ENCODE measurements at regions not wholly inside any gene's neighbourhood (a gene's known extent, or its start where the extent isn't known, plus 50 kb on each side); places are given as distances from the start of the nearest gene placed in this dataset.

DNA sequence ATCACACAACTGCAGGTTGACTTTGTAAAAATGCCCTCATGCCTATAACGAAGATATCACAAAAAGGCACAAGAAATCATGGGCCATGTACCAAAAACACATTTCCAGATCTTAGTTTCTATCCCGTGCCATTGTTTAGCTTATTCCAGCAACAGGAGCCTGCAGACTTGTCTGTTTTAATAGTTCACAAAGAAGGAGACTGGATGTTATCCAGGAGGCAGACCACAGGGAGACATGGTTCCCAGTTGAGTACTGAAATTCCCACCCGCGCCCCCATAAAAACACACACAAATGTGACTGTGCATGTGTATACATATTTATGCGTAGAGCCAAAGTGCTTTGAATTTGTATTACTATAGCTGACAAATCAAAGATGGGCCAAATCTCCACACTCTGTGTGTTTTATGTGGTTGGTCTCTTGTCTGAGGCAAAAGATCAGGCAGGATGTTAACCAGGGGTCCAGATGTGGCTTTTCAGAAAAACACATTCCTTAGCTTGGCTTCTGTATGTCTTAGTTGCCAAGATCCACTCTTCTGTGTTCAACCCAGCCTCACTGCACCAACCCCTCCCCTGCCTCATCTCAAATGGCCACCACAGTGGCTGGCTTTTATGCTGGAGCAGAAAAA lies 469.2 kb upstream of the DIPK2B start:
- no peak overlapping the region for H3K4me3 ChIP-seq (ENCODE audit: control insufficient read depth, low read depth, low read length)
- DNase-seq (ENCODE audit: low read depth): no peak
- TF ChIP-seq, protein P1, sequence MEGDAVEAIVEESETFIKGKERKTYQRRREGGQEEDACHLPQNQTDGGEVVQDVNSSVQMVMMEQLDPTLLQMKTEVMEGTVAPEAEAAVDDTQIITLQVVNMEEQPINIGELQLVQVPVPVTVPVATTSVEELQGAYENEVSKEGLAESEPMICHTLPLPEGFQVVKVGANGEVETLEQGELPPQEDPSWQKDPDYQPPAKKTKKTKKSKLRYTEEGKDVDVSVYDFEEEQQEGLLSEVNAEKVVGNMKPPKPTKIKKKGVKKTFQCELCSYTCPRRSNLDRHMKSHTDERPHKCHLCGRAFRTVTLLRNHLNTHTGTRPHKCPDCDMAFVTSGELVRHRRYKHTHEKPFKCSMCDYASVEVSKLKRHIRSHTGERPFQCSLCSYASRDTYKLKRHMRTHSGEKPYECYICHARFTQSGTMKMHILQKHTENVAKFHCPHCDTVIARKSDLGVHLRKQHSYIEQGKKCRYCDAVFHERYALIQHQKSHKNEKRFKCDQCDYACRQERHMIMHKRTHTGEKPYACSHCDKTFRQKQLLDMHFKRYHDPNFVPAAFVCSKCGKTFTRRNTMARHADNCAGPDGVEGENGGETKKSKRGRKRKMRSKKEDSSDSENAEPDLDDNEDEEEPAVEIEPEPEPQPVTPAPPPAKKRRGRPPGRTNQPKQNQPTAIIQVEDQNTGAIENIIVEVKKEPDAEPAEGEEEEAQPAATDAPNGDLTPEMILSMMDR (IDR thresholded peaks at IDR 0.05; ENCODE audit: control insufficient read depth, insufficient read depth, low read depth, low read length, missing control alignments): no peak

DNA sequence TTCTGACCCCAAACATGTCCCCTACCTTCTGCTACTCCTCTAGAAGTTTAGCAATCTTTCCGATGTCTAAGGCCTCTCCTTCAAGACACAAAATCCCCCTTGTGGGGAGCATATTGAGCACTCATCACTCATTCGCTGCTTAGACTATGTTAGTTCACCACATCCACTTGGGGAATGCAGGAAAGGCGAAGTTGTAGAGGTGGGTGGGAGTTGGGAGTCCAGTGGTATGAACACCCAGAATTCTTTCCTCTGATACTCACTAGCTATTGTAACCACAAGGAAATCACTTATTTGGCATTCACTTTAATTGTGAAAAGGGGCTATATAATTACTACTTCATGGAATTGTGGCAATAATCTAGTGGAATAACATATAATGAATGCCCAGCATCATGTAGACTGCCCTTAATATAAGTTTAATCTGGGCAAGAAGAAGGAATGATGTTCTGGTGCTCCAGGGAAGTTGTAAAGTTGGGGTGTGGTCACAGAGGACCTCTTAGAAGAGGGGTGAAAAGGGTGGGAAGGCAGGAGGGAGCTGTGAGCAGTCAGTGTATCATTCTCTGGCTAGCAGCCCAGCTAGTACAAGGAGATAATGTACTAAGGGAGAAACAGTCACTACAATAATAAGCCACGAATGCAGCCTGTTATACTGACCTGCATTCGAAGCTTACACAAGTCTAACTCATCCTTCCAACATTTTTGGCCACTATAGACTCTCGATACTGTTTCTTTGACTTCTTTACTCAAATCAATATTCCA lies 468.2 kb upstream of the DIPK2B start:
- TF ChIP-seq, protein P1 (IDR thresholded peaks at IDR 0.05; ENCODE audit: control insufficient read depth, insufficient read depth, low read depth, low read length, missing control alignments): no peak

GRCh38 chrX:45667666-45668065 lies 467.0 kb upstream of the DIPK2B start:
- no peak for DNase-seq (ENCODE audit: low read depth)
- no peak overlapping the region for H3K4me3 ChIP-seq (ENCODE audit: control insufficient read depth, low read depth, low read length)
- TF ChIP-seq, protein P1 (IDR thresholded peaks at IDR 0.05; ENCODE audit: control insufficient read depth, insufficient read depth, low read depth, low read length, missing control alignments): no peak

More for the DNA sequence above, 468.2 kb upstream of the DIPK2B start:
- no peak overlapping the region for H3K4me3 ChIP-seq (ENCODE audit: control insufficient read depth, low read depth, low read length)
- DNase-seq (ENCODE audit: low read depth): peak; percentile 79

DNA sequence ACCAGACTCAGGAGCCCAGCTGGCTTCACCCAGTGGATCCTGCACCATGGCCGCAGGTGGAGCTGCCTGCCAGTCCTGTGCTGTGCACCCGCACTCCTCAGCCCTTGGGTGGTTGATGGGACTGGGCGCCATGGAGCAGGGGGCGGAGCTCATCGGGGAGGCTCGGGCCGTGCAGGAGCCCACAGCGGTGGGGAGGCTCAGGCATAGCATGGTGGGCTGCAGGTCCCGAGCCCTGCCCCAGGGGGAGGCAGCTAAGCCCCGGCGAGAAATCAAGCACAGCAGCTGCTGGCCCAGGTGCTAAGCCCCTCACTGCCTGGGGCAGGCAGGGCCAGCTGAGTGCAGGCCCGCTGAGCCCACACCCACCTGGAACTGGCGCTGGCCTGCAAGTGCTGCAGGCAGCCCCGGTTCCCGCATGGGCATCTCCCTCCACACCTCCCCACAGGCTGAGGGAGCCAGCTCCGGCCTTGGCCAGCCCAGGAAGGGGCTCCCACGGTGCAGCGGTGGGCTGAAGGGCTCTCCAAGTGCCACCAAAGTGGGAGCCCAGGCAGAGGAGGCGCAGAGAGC lies 464.1 kb upstream of the DIPK2B start:
- DNase-seq (ENCODE audit: low read depth): no peak
- TF ChIP-seq, protein P1 (IDR thresholded peaks at IDR 0.05; ENCODE audit: control insufficient read depth, insufficient read depth, low read depth, low read length, missing control alignments): no peak
- no peak overlapping the region for H3K4me3 ChIP-seq (ENCODE audit: control insufficient read depth, low read depth, low read length)

- TF ChIP-seq, protein P1 (IDR thresholded peaks at IDR 0.05; ENCODE audit: control insufficient read depth, insufficient read depth, low read depth, low read length, missing control alignments): no peak
- DNase-seq (ENCODE audit: low read depth): no peak
- no peak overlapping the region for H3K4me3 ChIP-seq (ENCODE audit: control insufficient read depth, low read depth, low read length)
These were observed 459.8 kb upstream of the DIPK2B start for GRCh38 chrX:45660477-45660876.

- TF ChIP-seq, protein P1 (IDR thresholded peaks at IDR 0.05; ENCODE audit: control insufficient read depth, insufficient read depth, low read depth, low read length, missing control alignments): no peak
- DNase-seq (ENCODE audit: low read depth): no peak
- H3K4me3 ChIP-seq (ENCODE audit: control insufficient read depth, low read depth, low read length): no peak overlapping the region
These were observed 432.7 kb upstream of the DIPK2B start for GRCh38 chrX:45633419-45633818.

Measured in AG09309 (cell line).